ENCODE measurements at regions not wholly inside any gene's neighbourhood (a gene's known extent, or its start where the extent isn't known, plus 50 kb on each side); places are given as distances from the start of the nearest gene placed in this dataset.

- DNase-seq = no peak
- Histone ChIP-seq H4K91ac (ENCODE audit: insufficient read depth, low read depth, low read length) (no peak overlapping the region), H4K20me1 (ENCODE audit: insufficient read depth, low read length) (no peaks in the 10 kb centered on the region), H3K36me3 (ENCODE audit: control insufficient read depth, insufficient read depth, low read length) (no peaks in the 10 kb centered on the region), H3K27me3 (ENCODE audit: control insufficient read depth, insufficient read depth, low read length) (no peaks in the 10 kb centered on the region), H3K9me3 (ENCODE audit: control insufficient read depth, insufficient read depth, low read length) (no peaks in the 10 kb centered on the region), H2BK20ac (ENCODE audit: low read depth, low read length) (no peak overlapping the region), H2BK5ac (ENCODE audit: low read depth, low read length, poor library complexity, severe bottlenecking) (no peak overlapping the region), H3K56ac (ENCODE audit: extremely low read depth, insufficient read depth, low read length) (no peak overlapping the region), H3K9me1 (ENCODE audit: insufficient read depth, low read length) (no peaks in the 10 kb centered on the region), H4K8ac (ENCODE audit: low read depth in 2 of 2, low read length in 2 of 2) (no peak overlapping the region), H3K14ac (replicated peaks; ENCODE audit: low read depth, low read length) (no peak overlapping the region), H3K79me1 (ENCODE audit: low read depth in 1 of 2, low read length in 2 of 2) (no peaks in the 10 kb centered on the region), H3K4ac (ENCODE audit: low read depth, low read length) (no peak overlapping the region), H3K23ac (ENCODE audit: low read depth, low read length) (no peak overlapping the region), H2BK15ac (ENCODE audit: low read depth, low read length) (no peak overlapping the region), H3K4me3 (ENCODE audit: insufficient read depth, low read depth, low read length) (no peak overlapping the region), H4K5ac (ENCODE audit: low read depth, low read length) (no peak overlapping the region), H2AK9ac (replicated peaks; ENCODE audit: low read depth, low read length, poor library complexity) (no peak overlapping the region), H3K4me2 (ENCODE audit: low read depth, low read length) (no peak overlapping the region), H2BK120ac (ENCODE audit: low read depth, low read length) (no peak overlapping the region), H3K9ac (ENCODE audit: low read depth, low read length) (no peak overlapping the region), H3K27ac (ENCODE audit: insufficient read depth, low read length) (no peak overlapping the region), H3K4me1 (ENCODE audit: control insufficient read depth, insufficient read depth, low read length) (peaks cover 1% of the 10 kb centered on the region; the same call in 1 of the 2 replicates), H2AFZ (replicated peaks; ENCODE audit: low read length, poor library complexity) (no peak overlapping the region), H2AK5ac (ENCODE audit: low read depth, low read length) (no peak overlapping the region), H3K18ac (ENCODE audit: low read depth, low read length) (no peak overlapping the region)
- BruUV-seq (replicated peaks) = no TSS peak
- intact Hi-C loops (cut with micrococcal nuclease) (no loop called here), dilution Hi-C loops (cut with HindIII; ENCODE audit: low sequenced_read_pairs, unreplicated experiment) (no loop called here), in situ Hi-C loops (cut with MboI; ENCODE audit: low sequenced_read_pairs) (no loop called here)
- ChIA-PET CTCF (interaction anchor here (0.6 kb wide), 1 partner anchor 127 kb away, joined by 3 read pairs; no protein-coding TSS in a partner anchor), POLR2A (ENCODE audit: unreplicated experiment) (no interaction called here)
- WGBS, 2 experiments (ENCODE audit: extremely low coverage in 2 of 2, insufficient read length in 1 of 2) = no CpG with 5 or more reads among the region's 1 CpG
- no peak for ATAC-seq (ENCODE audit: low read depth)
- TF ChIP-seq BHLHE40 (IDR thresholded peaks at IDR 0.05; ENCODE audit: low read depth, low read length) = no peak
- TF ChIP-seq CEBPB (IDR thresholded peaks at IDR 0.05; ENCODE audit: low read depth, low read length) = no peak
- no peak for TF ChIP-seq POLR2A (IDR thresholded peaks at IDR 0.05; ENCODE audit: low read depth, low read length)
- TF ChIP-seq MAFK (IDR thresholded peaks at IDR 0.05; ENCODE audit: low read depth, low read length) = no peak
- no peak for TF ChIP-seq MAZ (IDR thresholded peaks at IDR 0.05; ENCODE audit: borderline replicate concordance, low read depth, low read length)
- no peak for TF ChIP-seq RAD21 (IDR thresholded peaks at IDR 0.05; ENCODE audit: low read length)
- no peak for TF ChIP-seq RFX5 (IDR thresholded peaks at IDR 0.05; ENCODE audit: low read depth, low read length)
- no peak for TF ChIP-seq CHD1 (IDR thresholded peaks at IDR 0.05; ENCODE audit: low read depth, low read length)
- no peak for TF ChIP-seq MXI1 (IDR thresholded peaks at IDR 0.05; ENCODE audit: borderline replicate concordance, low read depth, low read length)
- no peak for TF ChIP-seq SMC3 (IDR thresholded peaks at IDR 0.05; ENCODE audit: low read depth, low read length)
- no peak for TF ChIP-seq NFE2L2 (IDR thresholded peaks at IDR 0.05; ENCODE audit: low read depth, low read length)
- TF ChIP-seq CTCF (conservative IDR thresholded peaks at IDR 0.05; ENCODE audit: low read depth, low read length) = no peak
- no peak for TF ChIP-seq FOS (IDR thresholded peaks at IDR 0.05; ENCODE audit: low read depth, low read length)
- TF ChIP-seq ELK1 (IDR thresholded peaks at IDR 0.05; ENCODE audit: borderline replicate concordance, low read depth, low read length) = no peak
- no peak for TF ChIP-seq RCOR1 (IDR thresholded peaks at IDR 0.05; ENCODE audit: insufficient replicate concordance, low read length)
- no peak for TF ChIP-seq USF2 (IDR thresholded peaks at IDR 0.05; ENCODE audit: low read depth, low read length)
Measured at GRCh38 chr6:27662769-27663168, 189.9 kb upstream of the ZNF184 start.

Measured in IMR-90 (cell line).